Calu3 (cell line): ENCODE measurements at regions not wholly inside any gene's neighbourhood (a gene's known extent, or its start where the extent isn't known, plus 50 kb on each side); places are given as distances from the start of the nearest gene placed in this dataset.
"Not testable (repeated sequence)": the region's sequence is repeated elsewhere in the genome, so short reads cannot be mapped to it uniquely, and the experiment has no call there.

Experiments
- BruUV-seq: library from RNA; stranded (reverse); fragments of 400-500 nt; replicated peaks from 2 replicates; lab custom pipeline; 2021; lab: Mats Ljungman, UMichigan
- CTCF ChIA-PET: fragments of 300-600 bp; sonication (Branson Sonifier 250); formaldehyde crosslinking; loops from one replicate; lab custom pipeline; 2022; ENCODE audit warnings: antibody characterized with exemption; lab: Charles Lee
- DNase-seq: peaks from one replicate; pipeline ENCODE4 v3.0.0; 2022
- H3K27ac Mint-ChIP-seq: one replicate; pipeline ENCODE4 v1.8.0; 2022; ENCODE audit warnings: mixed read lengths; ENCODE audit not compliant: unreplicated experiment
- H3K27me3 Mint-ChIP-seq: one replicate; pipeline ENCODE4 v1.8.0; 2022; ENCODE audit warnings: mixed read lengths; ENCODE audit not compliant: unreplicated experiment
- H3K36me3 Mint-ChIP-seq: one replicate; pipeline ENCODE4 v1.8.0; 2022; ENCODE audit warnings: mild to moderate bottlenecking, moderate library complexity, mixed read lengths; ENCODE audit not compliant: insufficient read depth, unreplicated experiment
- H3K4me1 Mint-ChIP-seq: one replicate; pipeline ENCODE4 v1.8.0; 2022; ENCODE audit warnings: mild to moderate bottlenecking, low read depth, mixed read lengths; ENCODE audit not compliant: unreplicated experiment
- H3K4me3 Mint-ChIP-seq: one replicate; pipeline ENCODE4 v1.8.0; 2022; ENCODE audit warnings: mild to moderate bottlenecking, low read depth, moderate library complexity, mixed read lengths; ENCODE audit not compliant: unreplicated experiment
- H3K9me3 Mint-ChIP-seq: one replicate; pipeline ENCODE4 v1.8.0; 2022; ENCODE audit warnings: low read depth, mixed read lengths; ENCODE audit not compliant: unreplicated experiment
- CTCF ChIP-seq: fragments of 200-600 bp; IDR thresholded peaks from one replicate; pipeline ENCODE4 v1.8.0; 2022; ENCODE audit warnings: antibody characterized with exemption; ENCODE audit not compliant: unreplicated experiment
- intact Hi-C: fragments of 100-400 bp; cut with micrococcal nuclease; formaldehyde crosslinking; loops from one replicate; pipeline ENCODE4 v1.10.0; 2022; ENCODE audit not compliant: unreplicated experiment

- Mint-ChIP-seq H3K9me3 (peaks cover 45% of the 10 kb centered on the region), H3K27me3 (no peaks in the 10 kb centered on the region)
- no peak for TF ChIP-seq CTCF
These were observed 1128.8 kb downstream of the RPIA start for GRCh38 chr2:89820248-89820647.

DNA sequence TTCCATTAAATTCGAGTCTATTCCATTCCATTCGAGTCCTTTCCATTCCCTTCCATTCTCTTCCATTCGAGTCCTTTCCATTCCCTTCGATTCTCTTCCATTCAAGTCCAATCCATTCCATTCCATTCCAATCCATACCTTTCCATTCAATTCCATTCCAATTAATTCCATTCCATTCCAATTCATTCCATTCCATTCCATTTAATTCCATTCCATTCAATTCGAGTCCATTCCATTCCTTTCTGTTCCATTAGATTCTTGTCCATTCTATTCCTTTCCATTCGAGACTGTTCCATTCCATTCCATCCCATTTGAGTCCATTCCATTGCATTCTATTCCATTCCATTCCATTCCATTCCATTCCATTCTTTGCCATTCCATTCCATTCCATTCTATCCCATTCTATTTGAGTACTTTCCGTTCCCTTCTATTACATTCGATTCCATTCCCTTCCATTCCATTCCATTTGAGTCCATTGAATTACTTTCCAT lies 1130.0 kb downstream of the RPIA start:
- Mint-ChIP-seq H3K27me3 (no peaks in the 10 kb centered on the region), H3K4me3 (no peak overlapping the region), H3K36me3 (no peaks in the 10 kb centered on the region), H3K27ac (no peak overlapping the region), H3K4me1 (no peaks in the 10 kb centered on the region), H3K9me3 (peaks cover 45% of the 10 kb centered on the region)
- CTCF ChIA-PET = no interaction called here
- TF ChIP-seq CTCF = no peak
- no peak for DNase-seq
- intact Hi-C loops = no loop called here
- no TSS peak for BruUV-seq

More at GRCh38 chr2:89820248-89820647, 1128.8 kb downstream of the RPIA start:
- CTCF ChIA-PET = no interaction called here
- Mint-ChIP-seq H3K4me1 (no peaks in the 10 kb centered on the region), H3K27ac (no peak overlapping the region), H3K4me3 (no peak overlapping the region), H3K36me3 (no peaks in the 10 kb centered on the region)
- BruUV-seq = no TSS peak
- intact Hi-C loops = no loop called here
- no peak for DNase-seq

GRCh38 chr2:89822342-89822741 lies 1130.9 kb downstream of the RPIA start:
- peaks cover 45% of the 10 kb centered on the region for H3K9me3 Mint-ChIP-seq
- H3K27me3 Mint-ChIP-seq, intact Hi-C loops, CTCF ChIA-PET, BruUV-seq, H3K36me3 Mint-ChIP-seq, H3K27ac Mint-ChIP-seq, H3K4me3 Mint-ChIP-seq, H3K4me1 Mint-ChIP-seq, DNase-seq: not testable (repeated sequence)

GRCh38 chr2:89823556-89823955 lies 1132.1 kb downstream of the RPIA start:
- no peaks in the 10 kb centered on the region for H3K4me1 Mint-ChIP-seq

More at GRCh38 chr2:89823556-89823955, 1132.1 kb downstream of the RPIA start:
- no peaks in the 10 kb centered on the region for H3K27me3 Mint-ChIP-seq
- no peak overlapping the region for H3K27ac Mint-ChIP-seq
- no peak for DNase-seq
- H3K36me3 Mint-ChIP-seq = no peaks in the 10 kb centered on the region
- CTCF ChIA-PET = no interaction called here
- no TSS peak for BruUV-seq
- intact Hi-C loops = no loop called here
- no peak overlapping the region for H3K4me3 Mint-ChIP-seq
- no peak for TF ChIP-seq CTCF
- H3K9me3 Mint-ChIP-seq = peaks cover 35% of the 10 kb centered on the region
